H9 (cell line): ENCODE measurements at regions not wholly inside any gene's neighbourhood (a gene's known extent, or its start where the extent isn't known, plus 50 kb on each side); places are given as distances from the start of the nearest gene placed in this dataset.

Experiments
- DNase-seq: peaks from one replicate; pipeline ENCODE4 v3.0.0-alpha.2; 2017
- H2AFZ ChIP-seq: one replicate; pipeline ENCODE4 v1.6.1; 2013; ENCODE audit warnings: mild to moderate bottlenecking, low read length, control low read depth, moderate library complexity
- H2AK5ac ChIP-seq: 2 replicates; pipeline ENCODE4 v1.6.1; 2013; ENCODE audit warnings: low read length, control low read depth, mixed read lengths; ENCODE audit not compliant: insufficient read length
- H2BK120ac ChIP-seq: one replicate; pipeline ENCODE4 v1.6.1; 2013; ENCODE audit warnings: low read depth, mild to moderate bottlenecking, low read length, control low read depth, inconsistent platforms; ENCODE audit not compliant: poor library complexity, severe bottlenecking
- H2BK12ac ChIP-seq: 2 replicates; pipeline ENCODE4 v1.6.1; 2013; ENCODE audit warnings: low read length, control low read depth, mixed read lengths, low read depth; ENCODE audit not compliant: insufficient read length
- H2BK15ac ChIP-seq: 2 replicates; pipeline ENCODE4 v1.6.1; 2013; ENCODE audit warnings: low read depth, low read length, control low read depth
- H2BK20ac ChIP-seq: one replicate; pipeline ENCODE4 v1.6.1; 2013; ENCODE audit warnings: low read depth, mild to moderate bottlenecking, low read length, control low read depth, inconsistent platforms; ENCODE audit not compliant: poor library complexity, severe bottlenecking
- H2BK5ac ChIP-seq: 2 replicates; pipeline ENCODE4 v1.6.1; 2013; ENCODE audit warnings: low read length, control low read depth, mixed read lengths; ENCODE audit not compliant: insufficient read length
- H3K14ac ChIP-seq: 2 replicates; pipeline ENCODE4 v1.6.1; 2013; ENCODE audit warnings: low read length, control low read depth; ENCODE audit not compliant: insufficient read depth
- H3K18ac ChIP-seq: 2 replicates; pipeline ENCODE4 v1.6.1; 2013; ENCODE audit warnings: low read depth, mild to moderate bottlenecking, mixed read lengths, low read length, control low read depth; ENCODE audit not compliant: insufficient read length
- H3K23ac ChIP-seq: 2 replicates; pipeline ENCODE4 v1.6.1; 2013; ENCODE audit warnings: low read length, control low read depth, mixed read lengths, low read depth; ENCODE audit not compliant: insufficient read length
- H3K23me2 ChIP-seq: 2 replicates; pipeline ENCODE4 v1.6.1; 2013; ENCODE audit warnings: low read depth, mild to moderate bottlenecking, mixed read lengths, low read length, control low read depth; ENCODE audit not compliant: insufficient read length, poor library complexity, severe bottlenecking
- H3K27ac ChIP-seq: 2 replicates; pipeline ENCODE4 v1.5.1; 2013; ENCODE audit warnings: low read length, control low read depth, mixed read lengths, low read depth; ENCODE audit not compliant: insufficient read length
- H3K27me3 ChIP-seq: 2 replicates; pipeline ENCODE4 v1.6.1; 2013; ENCODE audit warnings: low read length, control low read depth, inconsistent platforms; ENCODE audit not compliant: insufficient read depth
- H3K4ac ChIP-seq: 2 replicates; pipeline ENCODE4 v1.6.1; 2013; ENCODE audit warnings: low read depth, mild to moderate bottlenecking, control low read depth, inconsistent platforms, low read length, moderate library complexity
- H3K4me1 ChIP-seq: 2 replicates; pipeline ENCODE4 v1.6.1; 2013; ENCODE audit warnings: low read length, control low read depth, inconsistent platforms; ENCODE audit not compliant: insufficient read depth
- H3K4me2 ChIP-seq: 2 replicates; pipeline ENCODE4 v1.6.1; 2013; ENCODE audit warnings: low read length, control low read depth, mixed read lengths; ENCODE audit not compliant: insufficient read length, insufficient read depth
- H3K56ac ChIP-seq: 2 replicates; pipeline ENCODE4 v1.6.1; 2013; ENCODE audit warnings: low read depth, mild to moderate bottlenecking, mixed read lengths, low read length, control low read depth; ENCODE audit not compliant: insufficient read length
- H3K79me1 ChIP-seq: 2 replicates; pipeline ENCODE4 v1.6.1; 2013; ENCODE audit warnings: low read depth, mild to moderate bottlenecking, moderate library complexity, low read length, control low read depth, inconsistent platforms; ENCODE audit not compliant: insufficient read depth, poor library complexity, severe bottlenecking
- H3K79me2 ChIP-seq: 2 replicates; pipeline ENCODE4 v1.6.1; 2013; ENCODE audit warnings: low read length, control low read depth, inconsistent platforms; ENCODE audit not compliant: insufficient read depth
- H3K9ac ChIP-seq: 2 replicates; pipeline ENCODE4 v1.6.1; 2013; ENCODE audit warnings: low read length, control low read depth, mixed read lengths; ENCODE audit not compliant: insufficient read length; ENCODE audit errors: extremely low read depth
- H3K9me3 ChIP-seq: one replicate; pipeline ENCODE4 v1.6.1; 2013; ENCODE audit warnings: low read depth, low read length, inconsistent platforms; ENCODE audit not compliant: control insufficient read depth
- H3T11ph ChIP-seq: one replicate; pipeline ENCODE4 v1.6.1; 2013; ENCODE audit warnings: mild to moderate bottlenecking, low read length, control low read depth, inconsistent platforms
- H4K20me1 ChIP-seq: one replicate; pipeline ENCODE4 v1.6.1; 2013; ENCODE audit not compliant: control insufficient read depth, insufficient read length, insufficient read depth
- H4K5ac ChIP-seq: 2 replicates; pipeline ENCODE4 v1.6.1; 2013; ENCODE audit warnings: low read depth, mild to moderate bottlenecking, mixed read lengths, low read length, control low read depth; ENCODE audit not compliant: insufficient read length
- H4K8ac ChIP-seq: replicated peaks from 2 replicates; pipeline ENCODE4 v1.6.1; 2013; ENCODE audit warnings: low read length, control low read depth, mixed read lengths, low read depth; ENCODE audit not compliant: insufficient read length
- H4K91ac ChIP-seq: 2 replicates; pipeline ENCODE4 v1.6.1; 2013; ENCODE audit warnings: low read depth, mild to moderate bottlenecking, moderate library complexity, mixed read lengths, low read length, control low read depth; ENCODE audit not compliant: insufficient read length
- H3K27ac Mint-ChIP-seq, 3 experiments: 2 replicates in 2 of 3; 3 replicates in 1 of 3; pipeline ENCODE4 v1.8.0; 2020 to 2021; ENCODE audit warnings: mixed read lengths in 3 of 3, mild to moderate bottlenecking in 1 of 3, moderate library complexity in 1 of 3
- H3K27me3 Mint-ChIP-seq: 2 replicates; pipeline ENCODE4 v1.8.0; 2021; ENCODE audit warnings: low read depth, mild to moderate bottlenecking, moderate library complexity, mixed read lengths
- H3K36me3 Mint-ChIP-seq, 3 experiments: 2 replicates in 2 of 3; 3 replicates in 1 of 3; pipeline ENCODE4 v1.8.0; 2020 to 2021; ENCODE audit warnings: low read depth in 3 of 3, mixed read lengths in 3 of 3; ENCODE audit not compliant: insufficient read depth in 1 of 3
- H3K4me1 Mint-ChIP-seq, 2 experiments: 2 replicates each; pipeline ENCODE4 v1.8.0; 2020; ENCODE audit warnings: mixed read lengths in 2 of 2
- H3K4me3 Mint-ChIP-seq, 2 experiments: 2 replicates in 1 of 2; 3 replicates in 1 of 2; pipeline ENCODE4 v1.8.0; 2020 to 2021; ENCODE audit warnings: mild to moderate bottlenecking in 2 of 2, mixed read lengths in 2 of 2, moderate library complexity in 1 of 2
- H3K9me3 Mint-ChIP-seq, 2 experiments: 2 replicates in 1 of 2; 3 replicates in 1 of 2; pipeline ENCODE4 v1.8.0; 2020; ENCODE audit warnings: mild to moderate bottlenecking in 2 of 2, mixed read lengths in 2 of 2, moderate library complexity in 1 of 2
- WGBS: extraction: QIAGEN DNeasy Blood & Tissue Kit; methylation state at CpG from one replicate; pipeline ENCODE4 v1.1.7; 2013; ENCODE audit warnings: missing lambda C conversion rate, low lambda C conversion rate, mixed read lengths; ENCODE audit not compliant: insufficient read length; ENCODE audit errors: extremely low coverage; 5-methylcytosine and 5-hydroxymethylcytosine counted together
- TF ChIP-seq, protein P1 (sequence below): fragments of 200-600 bp; sonication (generic); conservative IDR thresholded peaks from 3 replicates; pipeline ENCODE4 v1.8.0; 2021; ENCODE audit warnings: antibody characterized with exemption, mild to moderate bottlenecking

DNA sequence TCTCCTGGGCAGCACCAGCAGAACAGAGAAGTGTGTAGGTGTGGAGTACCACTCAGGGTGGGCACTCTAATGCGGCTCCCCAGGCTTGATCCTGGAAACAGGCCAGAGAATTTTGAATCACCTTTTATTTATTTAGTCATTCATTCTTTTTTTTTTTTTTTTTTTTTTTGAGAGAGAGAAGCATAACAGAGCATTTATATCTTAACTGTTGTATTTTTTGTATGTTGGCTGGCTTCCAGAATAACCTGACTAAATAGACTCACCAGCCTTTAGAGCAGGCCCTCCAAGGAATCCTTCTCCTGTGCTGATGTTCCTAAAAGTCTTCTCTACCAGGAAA is 153.4 kb downstream of the PIK3R1 start:
- no peak overlapping the region for H2AK5ac ChIP-seq
- no peak overlapping the region for H3K4me2 ChIP-seq
- no peak overlapping the region for H4K8ac ChIP-seq
- H2BK5ac ChIP-seq, result no peak overlapping the region
- H2BK120ac ChIP-seq, result no peak overlapping the region
- no peak overlapping the region for H3K14ac ChIP-seq
- H4K91ac ChIP-seq, result no peak overlapping the region
- no peak overlapping the region for H3K4ac ChIP-seq
- no peak for DNase-seq
- no peak overlapping the region for H2BK20ac ChIP-seq
- H2BK15ac ChIP-seq, result no peak overlapping the region
- H3K18ac ChIP-seq, result no peak overlapping the region
- no peaks in the 10 kb centered on the region for H3K79me1 ChIP-seq
- H3K27ac ChIP-seq, result no peak overlapping the region
- no peak overlapping the region for H3K56ac ChIP-seq
- H3K4me1 ChIP-seq, result no peaks in the 10 kb centered on the region
- no peak overlapping the region for H3K4me3 Mint-ChIP-seq
- H3K79me2 ChIP-seq, result no peaks in the 10 kb centered on the region
- H3K23ac ChIP-seq, result no peak overlapping the region
- H4K20me1 ChIP-seq, result no peaks in the 10 kb centered on the region
- H3K27me3 ChIP-seq, result no peaks in the 10 kb centered on the region
- H4K5ac ChIP-seq, result no peak overlapping the region
- H3K9ac ChIP-seq, result no peak overlapping the region
- no peaks in the 10 kb centered on the region for H3K23me2 ChIP-seq
- H3K27ac Mint-ChIP-seq, result no peak overlapping the region
- no peaks in the 10 kb centered on the region for H3K4me1 Mint-ChIP-seq
- H3K27me3 Mint-ChIP-seq, result no peaks in the 10 kb centered on the region
- H3K9me3 ChIP-seq, result no peaks in the 10 kb centered on the region
- peaks cover 0 to 10% (median 0%) of the 10 kb centered on the region in 3 experiments; a peak in 4 of 7 replicates for H3K36me3 Mint-ChIP-seq
- H3K9me3 Mint-ChIP-seq, result peaks cover 5% of the 10 kb centered on the region in 2 experiments; a peak in 3 of 5 replicates
- no peak overlapping the region for H2BK12ac ChIP-seq
- TF ChIP-seq, protein P1, sequence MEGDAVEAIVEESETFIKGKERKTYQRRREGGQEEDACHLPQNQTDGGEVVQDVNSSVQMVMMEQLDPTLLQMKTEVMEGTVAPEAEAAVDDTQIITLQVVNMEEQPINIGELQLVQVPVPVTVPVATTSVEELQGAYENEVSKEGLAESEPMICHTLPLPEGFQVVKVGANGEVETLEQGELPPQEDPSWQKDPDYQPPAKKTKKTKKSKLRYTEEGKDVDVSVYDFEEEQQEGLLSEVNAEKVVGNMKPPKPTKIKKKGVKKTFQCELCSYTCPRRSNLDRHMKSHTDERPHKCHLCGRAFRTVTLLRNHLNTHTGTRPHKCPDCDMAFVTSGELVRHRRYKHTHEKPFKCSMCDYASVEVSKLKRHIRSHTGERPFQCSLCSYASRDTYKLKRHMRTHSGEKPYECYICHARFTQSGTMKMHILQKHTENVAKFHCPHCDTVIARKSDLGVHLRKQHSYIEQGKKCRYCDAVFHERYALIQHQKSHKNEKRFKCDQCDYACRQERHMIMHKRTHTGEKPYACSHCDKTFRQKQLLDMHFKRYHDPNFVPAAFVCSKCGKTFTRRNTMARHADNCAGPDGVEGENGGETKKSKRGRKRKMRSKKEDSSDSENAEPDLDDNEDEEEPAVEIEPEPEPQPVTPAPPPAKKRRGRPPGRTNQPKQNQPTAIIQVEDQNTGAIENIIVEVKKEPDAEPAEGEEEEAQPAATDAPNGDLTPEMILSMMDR, result no peak
- no CpG with 5 or more reads among the region's 1 CpG for WGBS
- no peak overlapping the region for H2AFZ ChIP-seq
- H3T11ph ChIP-seq, result no peak overlapping the region
